ENCODE measurements at regions not wholly inside any gene's neighbourhood (a gene's known extent, or its start where the extent isn't known, plus 50 kb on each side); places are given as distances from the start of the nearest gene placed in this dataset.
"Not testable (repeated sequence)": the region's sequence is repeated elsewhere in the genome, so short reads cannot be mapped to it uniquely, and the experiment has no call there.

GRCh38 chr22:11600896-11601890, 3926.8 kb upstream of the OR11H1 start:
- DNase-seq (ENCODE audit: low read depth); H3K4me3 ChIP-seq (ENCODE audit: low read depth, low read length): not testable (repeated sequence)

- not testable (repeated sequence) for DNase-seq (ENCODE audit: low read depth); H3K4me3 ChIP-seq (ENCODE audit: low read depth, low read length)
Measured at GRCh38 chr22:11604635-11605395, 3923.2 kb upstream of the OR11H1 start.

- TF ChIP-seq CTCF (IDR thresholded peaks at IDR 0.05; ENCODE audit: low read depth, low read length) (no peak), POLR2A (IDR thresholded peaks at IDR 0.05; ENCODE audit: extremely low read depth, insufficient read length) (no peak), MYC (IDR thresholded peaks at IDR 0.05; ENCODE audit: low read depth, low read length) (no peak), MAX (IDR thresholded peaks at IDR 0.05; ENCODE audit: low read depth, low read length) (no peak)
- no peak for DNase-seq (ENCODE audit: low read depth)
Measured at GRCh38 chr22:11605468-11605981, 3922.5 kb upstream of the OR11H1 start.

GRCh38 chr22:11606047-11607000, 3921.7 kb upstream of the OR11H1 start:
- not testable (repeated sequence) for DNase-seq (ENCODE audit: low read depth); H3K4me3 ChIP-seq (ENCODE audit: low read depth, low read length)

More at GRCh38 chr22:11605468-11605981, 3922.5 kb upstream of the OR11H1 start:
- H3K4me3 ChIP-seq (ENCODE audit: low read depth, low read length), result no peak overlapping the region

GRCh38 chr22:11607215-11607614, 3920.8 kb upstream of the OR11H1 start:
- not testable (repeated sequence) for DNase-seq (ENCODE audit: low read depth)

GRCh38 chr22:11608486-11608885, 3919.5 kb upstream of the OR11H1 start:
- not testable (repeated sequence) for H3K4me3 ChIP-seq (ENCODE audit: low read depth, low read length); DNase-seq (ENCODE audit: low read depth)

More at GRCh38 chr22:11607215-11607614, 3920.8 kb upstream of the OR11H1 start:
- H3K4me3 ChIP-seq (ENCODE audit: low read depth, low read length), result not testable (repeated sequence)

GRCh38 chr22:11609193-11609592, 3918.8 kb upstream of the OR11H1 start:
- not testable (repeated sequence) for H3K4me3 ChIP-seq (ENCODE audit: low read depth, low read length); DNase-seq (ENCODE audit: low read depth)

- not testable (repeated sequence) for H3K4me3 ChIP-seq (ENCODE audit: low read depth, low read length); DNase-seq (ENCODE audit: low read depth)
Measured at GRCh38 chr22:11611280-11611679, 3916.7 kb upstream of the OR11H1 start.

- not testable (repeated sequence) for DNase-seq (ENCODE audit: low read depth)
Measured at GRCh38 chr22:11611876-11612275, 3916.1 kb upstream of the OR11H1 start.

GRCh38 chr22:11613081-11613897, 3914.7 kb upstream of the OR11H1 start:
- H3K4me3 ChIP-seq (ENCODE audit: low read depth, low read length); DNase-seq (ENCODE audit: low read depth): not testable (repeated sequence)

More at GRCh38 chr22:11611876-11612275, 3916.1 kb upstream of the OR11H1 start:
- H3K4me3 ChIP-seq (ENCODE audit: low read depth, low read length), result not testable (repeated sequence)
